Liver (tissue), 7 donors: ENCODE measurements at regions not wholly inside any gene's neighbourhood (a gene's known extent, or its start where the extent isn't known, plus 50 kb on each side); places are given as distances from the start of the nearest gene placed in this dataset.

ENCODE experiments used
- DNase-seq: peaks from one replicate; pipeline ENCODE4 v3.0.0-alpha.2; 2017; ENCODE audit warnings: low spot score
- H3K27ac ChIP-seq, 2 donors: one replicate each; pipeline ENCODE4 v1.7.0; 2013; ENCODE audit warnings: inconsistent platforms in 2 of 2, low read length in 2 of 2, control low read depth in 1 of 2, low read depth in 1 of 2, mild to moderate bottlenecking in 1 of 2
- H3K27me3 ChIP-seq, 4 donors: one replicate each; pipeline versions ENCODE4 v1.6.1 to v1.7.0; 2013; ENCODE audit warnings: low read length in 3 of 4, inconsistent platforms in 1 of 4, mild to moderate bottlenecking in 1 of 4, moderate library complexity in 1 of 4; ENCODE audit not compliant: control insufficient read depth in 4 of 4, insufficient read depth in 4 of 4
- H3K36me3 ChIP-seq, 4 donors: one replicate each; pipeline versions ENCODE4 v1.6.1 to v1.7.0; 2013; ENCODE audit warnings: low read length in 3 of 4, mild to moderate bottlenecking in 3 of 4, low read depth in 1 of 4, moderate library complexity in 1 of 4; ENCODE audit not compliant: control insufficient read depth in 4 of 4, insufficient read depth in 3 of 4
- H3K4me1 ChIP-seq, 4 donors: one replicate each; pipeline versions ENCODE4 v1.6.1 to v1.7.0; 2013; ENCODE audit warnings: low read length in 3 of 4, mild to moderate bottlenecking in 3 of 4, moderate library complexity in 1 of 4; ENCODE audit not compliant: control insufficient read depth in 4 of 4, insufficient read depth in 4 of 4
- H3K4me3 ChIP-seq, 3 donors: one replicate each; pipeline versions ENCODE4 v1.6.1 to v1.7.0; 2013; ENCODE audit warnings: low read length in 3 of 3, control low read depth in 1 of 3, low read depth in 1 of 3, mild to moderate bottlenecking in 1 of 3
- H3K9ac ChIP-seq, 2 donors: one replicate each; pipeline ENCODE4 v1.7.0; 2013; ENCODE audit warnings: low read length in 2 of 2, mild to moderate bottlenecking in 2 of 2, moderate library complexity in 2 of 2, control low read depth in 1 of 2, low read depth in 1 of 2
- H3K9me3 ChIP-seq, 4 donors: one replicate each; pipeline versions ENCODE4 v1.6.1 to v1.7.0; 2013; ENCODE audit warnings: low read length in 3 of 4; ENCODE audit not compliant: control insufficient read depth in 4 of 4
- CTCF ChIP-seq: fragments of 150-350 bp; IDR thresholded peaks from 2 replicates; pipeline ENCODE4 v1.5.1; 2017; ENCODE audit warnings: improper control_type of control experiment, low read depth, low read length; ENCODE audit not compliant: missing input control
- EGR1 ChIP-seq, 2 donors: IDR thresholded peaks; 2 replicates each; pipeline ENCODE4 v1.6.1; 2016 to 2018; ENCODE audit warnings: antibody characterized with exemption in 2 of 2, low read depth in 2 of 2
- FOXA1 ChIP-seq: IDR thresholded peaks from 2 replicates; pipeline ENCODE4 v1.6.1; 2016; ENCODE audit warnings: antibody characterized with exemption
- FOXA2 ChIP-seq: IDR thresholded peaks from 2 replicates; pipeline ENCODE4 v1.6.1; 2016; ENCODE audit warnings: antibody characterized with exemption
- GABPA ChIP-seq, 2 donors: IDR thresholded peaks in 1 of 2; conservative IDR thresholded peaks in 1 of 2; 2 replicates each; pipeline ENCODE4 v1.6.1; 2016; ENCODE audit warnings: antibody characterized with exemption in 2 of 2, mild to moderate bottlenecking in 1 of 2, moderate library complexity in 1 of 2
- HNF4A ChIP-seq, 2 donors: conservative IDR thresholded peaks; 2 replicates each; pipeline ENCODE4 v1.6.1; 2016; ENCODE audit warnings: antibody characterized with exemption in 2 of 2, mild to moderate bottlenecking in 2 of 2
- HNF4G ChIP-seq: IDR thresholded peaks from 2 replicates; pipeline ENCODE4 v1.6.1; 2016; ENCODE audit warnings: antibody characterized with exemption
- JUND ChIP-seq, 2 donors: IDR thresholded peaks; 2 replicates each; pipeline ENCODE4 v1.6.1; 2016; ENCODE audit warnings: antibody characterized with exemption in 2 of 2
- MAX ChIP-seq: IDR thresholded peaks from 2 replicates; pipeline ENCODE4 v1.6.1; 2016; ENCODE audit warnings: antibody characterized with exemption
- NR2F2 ChIP-seq: IDR thresholded peaks from 2 replicates; pipeline ENCODE4 v1.6.1; 2016; ENCODE audit warnings: antibody characterized with exemption
- RAD21 ChIP-seq, 2 donors: IDR thresholded peaks; 2 replicates each; pipeline ENCODE4 v1.6.1; 2016; ENCODE audit warnings: antibody characterized with exemption in 2 of 2, mild to moderate bottlenecking in 2 of 2
- REST ChIP-seq: IDR thresholded peaks from 2 replicates; pipeline ENCODE4 v1.6.1; 2016; ENCODE audit warnings: antibody characterized with exemption, mild to moderate bottlenecking
- RXRA ChIP-seq, 2 donors: IDR thresholded peaks; 2 replicates each; pipeline ENCODE4 v1.6.1; 2017 to 2018; ENCODE audit warnings: antibody characterized with exemption in 2 of 2, mild to moderate bottlenecking in 1 of 2
- SP1 ChIP-seq: IDR thresholded peaks from 2 replicates; pipeline ENCODE4 v1.6.1; 2018; ENCODE audit warnings: antibody characterized with exemption, mild to moderate bottlenecking
- TAF1 ChIP-seq: conservative IDR thresholded peaks from 2 replicates; pipeline ENCODE4 v1.6.1; 2016; ENCODE audit warnings: antibody characterized with exemption, mild to moderate bottlenecking
- YY1 ChIP-seq: IDR thresholded peaks from 2 replicates; pipeline ENCODE4 v1.6.1; 2016; ENCODE audit warnings: antibody characterized with exemption, mild to moderate bottlenecking
- ZBTB33 ChIP-seq: IDR thresholded peaks from 2 replicates; pipeline ENCODE4 v1.6.1; 2016; ENCODE audit warnings: antibody characterized with exemption
- donor health status: healthy.
- donor health status: healthy.
- donor health status: healthy.
- donor health status: healthy.

- Histone ChIP-seq H3K27me3 (no peaks in the 10 kb centered on the region), H3K4me1 (no peaks in the 10 kb centered on the region), H3K9ac (no peak overlapping the region), H3K27ac (no peak overlapping the region), H3K36me3 (no peaks in the 10 kb centered on the region), H3K4me3 (no peak overlapping the region), H3K9me3 (peaks cover 0 to 1% (median 0%) of the 10 kb centered on the region in 4 donors)
- TF ChIP-seq SP1, result no peak
- no peak for TF ChIP-seq ZBTB33
- TF ChIP-seq JUND (IDR thresholded peaks at IDR 0.05), result no peak
- no peak for TF ChIP-seq RXRA (IDR thresholded peaks at IDR 0.05)
- TF ChIP-seq REST, result no peak
- TF ChIP-seq FOXA1, result no peak
- no peak for TF ChIP-seq RAD21 (IDR thresholded peaks at IDR 0.05)
- TF ChIP-seq MAX, result no peak
- no peak for TF ChIP-seq YY1
- no peak for TF ChIP-seq EGR1 (IDR thresholded peaks at IDR 0.05; ENCODE audit: low read depth in 2 of 2)
- no peak for TF ChIP-seq HNF4A (conservative IDR thresholded peaks at IDR 0.05)
- no peak for TF ChIP-seq FOXA2
- TF ChIP-seq CTCF, result no peak
- TF ChIP-seq NR2F2, result no peak
- no peak for TF ChIP-seq TAF1
- no peak for TF ChIP-seq GABPA (IDR thresholded peaks at IDR 0.05 in 1 of 2, conservative IDR thresholded peaks at IDR 0.05 in 1 of 2)
- TF ChIP-seq HNF4G, result no peak
- DNase-seq, result no peak
Measured at GRCh38 chr4:179662522-179662921, 2220.3 kb upstream of the AGA start.
